ENCODE measurements at regions not wholly inside any gene's neighbourhood (a gene's known extent, or its start where the extent isn't known, plus 50 kb on each side); places are given as distances from the start of the nearest gene placed in this dataset.
"Not testable (repeated sequence)": the region's sequence is repeated elsewhere in the genome, so short reads cannot be mapped to it uniquely, and the experiment has no call there.

GRCh38 chr4:103415801-103416200, 217.7 kb upstream of the CENPE start:
- DNase-seq (ENCODE audit: low spot score) = peak; percentile 84

DNA sequence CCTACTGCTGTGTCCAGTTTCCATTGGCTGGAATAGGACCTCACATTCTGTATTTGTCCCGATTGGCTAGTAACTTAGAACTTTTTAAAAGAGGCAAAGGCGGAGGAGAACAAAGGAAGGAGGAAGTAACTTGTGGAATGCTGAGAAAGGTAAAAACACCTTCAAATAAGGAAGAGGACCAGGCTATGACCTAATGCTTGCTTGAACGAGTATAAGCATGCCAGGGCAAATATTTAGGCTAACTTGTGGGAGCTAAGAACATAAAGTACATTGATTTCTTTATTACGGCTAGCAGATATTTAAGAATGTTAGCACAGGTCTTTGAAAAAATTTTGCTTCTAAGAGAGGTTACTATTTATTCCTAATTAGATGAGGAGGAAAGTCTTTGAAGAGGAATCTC, 214.5 kb upstream of the CENPE start:
- DNase-seq (ENCODE audit: low spot score) = not testable (repeated sequence)

- no peak for DNase-seq (ENCODE audit: low spot score)
Observed at GRCh38 chr4:103410386-103410785, 212.2 kb upstream of the CENPE start.

DNA sequence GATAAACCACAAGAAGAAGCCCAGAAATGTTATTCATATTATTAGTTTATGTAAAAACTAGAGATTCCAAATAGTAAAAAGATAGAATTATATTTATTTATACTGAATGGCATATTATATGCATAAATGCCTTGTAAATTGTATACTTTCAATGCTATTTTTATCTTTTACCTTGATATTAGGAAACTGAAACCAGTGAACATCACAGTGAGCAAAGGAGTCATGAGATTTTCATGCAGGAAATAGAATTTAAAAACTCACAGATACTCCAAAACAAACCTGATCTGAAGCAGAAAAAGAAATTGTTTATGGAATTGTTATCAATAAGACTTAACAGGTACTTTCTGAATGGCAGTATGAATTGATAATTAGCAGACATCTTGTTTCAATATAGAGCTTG, 207.3 kb upstream of the CENPE start:
- DNase-seq (ENCODE audit: low spot score) = no peak

DNA sequence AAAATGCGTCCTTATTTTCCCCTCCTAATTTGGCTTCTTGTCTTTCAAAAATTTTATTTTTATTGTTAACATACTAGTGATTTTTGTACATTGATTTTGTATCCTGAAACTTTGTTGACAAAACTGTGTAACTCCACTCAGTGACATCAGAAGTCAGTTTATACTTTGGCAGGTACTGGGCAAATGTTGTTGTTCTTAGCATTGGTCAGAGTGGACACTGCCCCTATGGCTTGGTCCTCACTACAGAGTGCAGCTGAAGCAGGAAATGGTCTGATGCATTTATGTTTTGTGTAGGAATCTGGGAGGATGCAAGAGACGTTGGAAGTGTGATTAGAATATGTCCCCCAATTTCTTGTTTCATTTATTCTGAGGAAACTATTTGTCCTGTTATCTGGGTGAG, 205.5 kb upstream of the CENPE start:
- no peak for DNase-seq (ENCODE audit: low spot score)

GRCh38 chr4:103402198-103402597, 204.1 kb upstream of the CENPE start:
- no peak for DNase-seq (ENCODE audit: low spot score)

GRCh38 chr4:103400405-103400804, 202.3 kb upstream of the CENPE start:
- DNase-seq (ENCODE audit: low spot score) = peak; percentile 39

DNA sequence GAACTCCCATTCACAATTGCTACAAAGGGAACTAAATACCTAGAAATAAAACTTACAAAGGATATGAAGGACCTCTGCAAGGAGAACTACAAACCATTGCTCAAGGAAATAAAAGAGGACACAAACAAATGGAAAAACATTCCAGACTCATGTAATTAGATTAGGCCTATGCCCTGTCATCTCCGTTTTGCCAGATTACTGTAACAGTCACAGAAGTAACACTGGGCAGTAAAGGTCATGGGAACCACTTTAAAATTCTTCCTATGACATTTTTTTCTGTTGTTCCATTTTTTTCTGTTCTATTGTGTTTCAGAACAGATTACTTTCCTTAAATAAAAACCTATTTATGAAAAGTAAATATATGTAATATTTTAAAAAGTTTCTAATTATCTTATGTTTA, 199.4 kb upstream of the CENPE start:
- no peak for DNase-seq (ENCODE audit: low spot score)

DNA sequence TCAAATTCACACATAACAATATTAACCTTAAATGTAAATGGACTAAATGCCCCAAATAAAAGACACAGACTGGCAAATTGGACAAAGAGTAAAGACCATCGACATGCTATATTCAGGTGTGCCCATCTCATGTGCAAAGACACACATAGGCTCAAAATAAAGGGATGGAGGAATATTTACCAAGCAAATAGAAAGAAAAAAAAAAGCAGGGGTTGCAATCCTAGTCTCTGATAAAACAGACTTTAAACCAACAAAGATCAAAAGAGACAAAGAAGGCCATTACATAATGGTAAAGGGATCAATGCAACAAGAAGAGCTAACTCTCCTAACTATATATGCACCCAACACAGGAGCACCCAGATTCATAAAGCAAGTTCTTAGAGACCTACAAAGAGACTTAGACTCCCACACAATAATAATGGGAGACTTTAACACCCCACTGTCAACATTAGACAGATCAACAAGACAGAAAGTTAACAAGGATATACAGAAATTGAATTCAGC, 189.4 kb upstream of the CENPE start:
- not testable (repeated sequence) for DNase-seq (ENCODE audit: low spot score)

GRCh38 chr4:103385565-103385964, 187.4 kb upstream of the CENPE start:
- peak; percentile 59 for DNase-seq (ENCODE audit: low spot score)

DNA sequence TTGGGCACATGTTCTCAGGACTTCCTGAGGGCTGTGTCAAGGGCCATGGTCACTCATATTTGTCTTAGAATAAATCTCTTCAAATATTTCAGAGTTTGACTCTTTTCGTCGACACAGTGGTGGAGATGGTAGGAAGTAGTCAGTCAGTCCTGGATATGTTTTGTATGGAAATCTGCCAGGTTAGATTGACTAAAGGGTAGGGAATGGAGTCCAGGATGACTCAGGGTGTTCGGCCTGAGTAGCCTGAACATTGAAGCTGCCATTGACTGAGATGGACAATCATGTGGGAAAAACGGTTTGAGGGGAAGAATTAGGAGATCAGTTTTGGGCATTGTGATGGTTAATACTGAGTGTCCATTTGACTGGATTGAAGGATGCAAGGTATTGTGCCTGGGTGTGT, 177.1 kb upstream of the CENPE start:
- DNase-seq (ENCODE audit: low spot score) = no peak

DNA sequence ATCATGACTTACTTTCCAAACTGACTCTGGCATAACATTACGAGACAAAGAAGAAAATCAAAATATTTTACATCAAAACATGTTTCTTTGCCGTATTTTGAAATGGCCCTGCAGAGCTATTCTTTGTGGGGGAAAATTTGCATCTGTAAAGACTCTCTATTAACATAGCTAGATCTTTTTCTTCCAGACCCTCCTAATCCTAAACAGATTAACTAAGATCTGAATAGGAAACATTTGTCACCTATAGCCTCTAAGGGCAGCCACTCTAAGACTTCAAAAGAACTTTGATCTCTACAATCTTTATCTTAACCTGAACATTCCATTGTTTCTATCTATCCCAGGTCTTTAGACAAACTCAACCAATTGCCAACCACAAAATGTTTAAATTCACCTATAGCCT, 176.6 kb upstream of the CENPE start:
- DNase-seq (ENCODE audit: low spot score) = no peak

GRCh38 chr4:103374306-103374705, 176.2 kb upstream of the CENPE start:
- no peak for DNase-seq (ENCODE audit: low spot score)

DNA sequence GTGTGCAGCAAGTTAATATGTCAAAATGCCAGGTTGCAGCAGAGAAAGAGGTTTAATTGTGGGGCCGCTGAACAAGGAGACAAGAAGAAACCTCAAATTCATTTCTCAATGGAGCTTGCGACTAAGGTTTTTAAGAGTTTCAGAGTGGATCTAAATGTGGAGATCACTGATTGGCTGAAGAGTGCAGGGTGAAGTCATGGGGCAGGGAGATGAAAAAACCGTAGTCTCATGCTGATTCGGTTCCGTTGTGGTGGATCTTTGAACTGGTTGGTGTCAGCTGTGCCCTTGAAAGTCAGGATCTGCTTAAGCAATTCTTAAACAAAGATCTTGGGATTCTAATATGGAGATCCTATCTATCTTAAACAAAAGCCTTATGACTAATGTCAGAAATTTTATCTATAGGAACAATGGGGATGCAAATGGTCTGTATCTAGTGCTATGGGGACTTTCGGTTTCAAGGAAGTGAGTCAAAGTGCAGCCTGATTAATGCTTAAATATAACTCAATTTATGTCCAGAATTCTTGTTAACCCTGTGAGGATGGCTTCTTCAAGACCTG, 173.9 kb upstream of the CENPE start:
- DNase-seq (ENCODE audit: low spot score) = no peak

DNA sequence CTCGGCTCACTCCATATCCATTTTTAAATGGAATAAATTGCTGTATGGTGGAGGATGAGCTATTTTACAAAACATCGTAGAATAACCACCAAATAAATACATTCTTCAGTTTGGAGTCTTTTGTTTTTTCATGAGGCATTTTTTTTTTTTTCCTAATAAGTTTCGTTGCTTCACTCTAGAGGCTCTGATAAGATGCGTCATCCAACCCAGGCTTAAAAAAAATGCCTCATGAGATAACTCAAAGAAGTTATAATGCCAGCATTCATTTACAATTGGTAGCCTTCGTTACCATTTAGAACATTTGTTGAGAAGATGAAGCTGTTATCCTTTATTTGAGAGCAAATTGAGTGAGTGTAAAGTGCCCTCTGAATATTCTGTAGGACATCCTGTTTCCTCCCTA, 172.2 kb upstream of the CENPE start:
- no peak for DNase-seq (ENCODE audit: low spot score)

DNA sequence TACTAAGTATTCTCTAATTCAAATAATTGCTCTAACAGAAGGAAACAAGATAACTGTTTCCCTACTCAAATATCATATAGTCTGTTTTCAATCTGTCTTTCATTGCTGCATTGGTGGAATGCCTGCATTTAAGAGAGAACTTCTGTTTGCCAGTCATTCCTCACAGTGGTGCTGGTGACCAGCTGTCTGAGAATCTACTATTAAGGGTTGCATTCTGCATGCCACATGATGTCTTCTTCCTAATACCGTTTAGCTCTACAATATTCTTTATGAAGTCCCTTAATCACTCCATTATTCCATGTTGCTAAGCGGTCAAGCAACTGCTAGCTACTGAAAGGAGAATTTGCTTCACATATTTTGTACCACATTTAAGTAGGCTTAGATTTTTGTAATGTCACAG, 167.1 kb upstream of the CENPE start:
- no peak for DNase-seq (ENCODE audit: low spot score)

- no peak for DNase-seq (ENCODE audit: low spot score)
Observed at GRCh38 chr4:103364083-103364482, 165.9 kb upstream of the CENPE start.

DNA sequence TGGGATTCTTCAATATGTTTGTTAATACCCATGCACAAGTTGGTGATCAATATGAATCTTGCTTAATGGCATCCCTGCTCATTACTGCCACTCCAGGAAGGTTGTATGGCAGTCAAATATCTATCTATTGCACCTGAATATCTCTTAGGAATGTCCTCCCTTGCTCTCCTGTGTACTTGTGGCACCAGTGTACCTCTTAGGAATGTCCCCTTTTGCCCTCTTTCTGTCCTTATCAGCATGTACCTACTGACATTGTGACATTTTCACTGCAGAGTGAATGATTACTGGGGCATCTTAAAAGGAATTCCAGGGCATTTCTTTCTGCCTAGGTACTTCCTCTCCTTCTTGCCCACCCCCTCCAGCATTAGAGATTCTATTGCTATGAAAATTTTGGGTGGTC, 163.8 kb upstream of the CENPE start:
- DNase-seq (ENCODE audit: low spot score) = no peak

- no peak for DNase-seq (ENCODE audit: low spot score)
Observed at GRCh38 chr4:103359900-103360299, 161.8 kb upstream of the CENPE start.

DNA sequence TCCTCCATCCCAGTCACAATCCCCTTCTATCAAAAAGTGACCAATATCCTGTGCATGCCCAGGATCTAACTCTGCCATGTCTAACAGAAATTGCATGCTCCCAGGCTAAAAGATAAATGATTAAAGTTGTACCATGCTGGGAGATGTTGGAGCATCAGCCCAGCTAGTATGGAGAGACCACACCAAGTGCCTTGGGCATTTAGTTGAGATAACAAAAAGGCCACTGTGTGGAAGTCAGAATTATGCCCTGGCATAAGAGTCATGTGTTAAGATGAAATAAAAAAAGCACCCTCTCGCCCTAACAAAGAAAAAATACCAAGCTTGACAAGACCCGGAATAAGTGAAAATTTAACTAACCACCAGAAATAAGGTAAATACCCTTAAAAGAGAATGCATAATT, 155.9 kb upstream of the CENPE start:
- DNase-seq (ENCODE audit: low spot score) = no peak

GRCh38 chr4:103329642-103330041, 131.5 kb upstream of the CENPE start:
- DNase-seq (ENCODE audit: low spot score) = no peak

GRCh38 chr4:103324811-103325210, 126.7 kb upstream of the CENPE start:
- DNase-seq (ENCODE audit: low spot score) = no peak

- no peak for DNase-seq (ENCODE audit: low spot score)
Observed at GRCh38 chr4:103318327-103318726, 120.2 kb upstream of the CENPE start.

DNA sequence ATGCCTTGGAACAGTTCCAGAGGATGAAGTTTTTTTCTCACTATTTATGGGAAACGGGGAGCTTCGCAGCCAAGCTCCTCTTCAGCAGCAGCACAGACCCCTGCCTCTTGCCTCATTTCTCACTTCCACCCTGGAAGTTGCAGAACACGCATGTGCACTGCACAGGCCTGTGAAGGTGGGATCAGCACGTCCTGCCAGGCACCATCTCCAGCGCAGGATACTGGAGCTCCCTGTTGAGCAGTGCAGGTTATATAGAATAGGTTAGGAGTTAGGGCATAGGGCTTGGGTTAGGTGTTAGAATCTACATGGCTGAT, 110.1 kb upstream of the CENPE start:
- no peak for DNase-seq (ENCODE audit: low spot score)
